Neural cell (in vitro differentiated cells): ENCODE measurements at regions not wholly inside any gene's neighbourhood (a gene's known extent, or its start where the extent isn't known, plus 50 kb on each side); places are given as distances from the start of the nearest gene placed in this dataset.

Source experiments
- CTCF ChIP-seq: fragments of 450-650 bp; IDR thresholded peaks from 2 replicates; pipeline ENCODE4 v1.5.1; 2014; ENCODE audit warnings: antibody characterized with exemption, mild to moderate bottlenecking, moderate library complexity; ENCODE audit not compliant: poor library complexity, severe bottlenecking
- EP300 ChIP-seq: fragments of 450-650 bp; conservative IDR thresholded peaks from 2 replicates; pipeline ENCODE4 v1.6.1; 2014; ENCODE audit warnings: antibody characterized with exemption, mild to moderate bottlenecking, moderate library complexity; ENCODE audit not compliant: poor library complexity, severe bottlenecking
- EZH2 ChIP-seq: fragments of 200-600, 300-800 bp; shearing (Covaris generic), sonication (generic); IDR thresholded peaks from 2 replicates; pipeline ENCODE4 v1.6.1; 2014; ENCODE audit warnings: antibody characterized with exemption, low read length, borderline replicate concordance, mild to moderate bottlenecking; ENCODE audit not compliant: insufficient read depth, poor library complexity, severe bottlenecking
- POLR2AphosphoS5 ChIP-seq: IDR thresholded peaks from 2 replicates; pipeline ENCODE4 v1.6.1; 2012
- RAD21 ChIP-seq: fragments of 450-650 bp; conservative IDR thresholded peaks from 2 replicates; pipeline ENCODE4 v1.6.1; 2014; ENCODE audit warnings: antibody characterized with exemption, mild to moderate bottlenecking, moderate library complexity
- REST ChIP-seq: IDR thresholded peaks from 2 replicates; pipeline ENCODE4 v1.6.1; 2012; ENCODE audit warnings: borderline replicate concordance

DNA sequence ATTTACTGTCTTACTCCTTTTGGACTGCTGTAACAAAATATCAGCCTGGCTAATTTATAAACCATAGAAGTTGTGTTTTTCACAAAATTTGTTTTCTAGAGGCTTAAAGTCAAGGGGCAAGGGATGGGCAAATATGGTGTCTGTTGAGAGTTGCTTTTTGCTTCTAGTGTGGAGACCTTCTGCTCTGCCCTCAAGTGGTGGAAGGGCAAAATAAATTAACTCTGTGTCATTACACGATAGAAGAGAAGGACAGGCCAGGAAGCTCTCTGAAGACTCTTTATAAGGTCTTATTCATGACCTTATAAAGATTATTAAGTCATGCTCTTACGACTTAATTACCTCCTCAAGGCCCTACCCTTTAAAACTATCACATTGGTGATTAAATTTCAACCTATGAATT lies 181.2 kb upstream of the LRATD1 start:
- no peak for TF ChIP-seq EZH2
- TF ChIP-seq RAD21: no peak
- no peak for TF ChIP-seq CTCF
- TF ChIP-seq POLR2AphosphoS5: no peak
- no peak for TF ChIP-seq EP300
- no peak for TF ChIP-seq REST
